Omental fat pad (tissue), 3 donors: ENCODE measurements at regions not wholly inside any gene's neighbourhood (a gene's known extent, or its start where the extent isn't known, plus 50 kb on each side); places are given as distances from the start of the nearest gene placed in this dataset.

ENCODE experiments used
- ATAC-seq: fragments of 150-250 bp; one replicate; pipeline ENCODE4 v1.9.1; 2016; ENCODE audit warnings: mild to moderate bottlenecking, moderate library complexity; ENCODE audit not compliant: low FRiP score
- DNase-seq: peaks from one replicate; pipeline ENCODE4 v3.0.0-alpha.2; 2019; ENCODE audit warnings: low spot score
- TF ChIP-seq, protein P1 (sequence below), 3 donors: fragments of 450-650 bp; IDR thresholded peaks; one replicate each; pipeline ENCODE4 v1.5.1; 2016 to 2017; ENCODE audit warnings: antibody characterized with exemption in 3 of 3, mild to moderate bottlenecking in 3 of 3, moderate library complexity in 2 of 3

DNA sequence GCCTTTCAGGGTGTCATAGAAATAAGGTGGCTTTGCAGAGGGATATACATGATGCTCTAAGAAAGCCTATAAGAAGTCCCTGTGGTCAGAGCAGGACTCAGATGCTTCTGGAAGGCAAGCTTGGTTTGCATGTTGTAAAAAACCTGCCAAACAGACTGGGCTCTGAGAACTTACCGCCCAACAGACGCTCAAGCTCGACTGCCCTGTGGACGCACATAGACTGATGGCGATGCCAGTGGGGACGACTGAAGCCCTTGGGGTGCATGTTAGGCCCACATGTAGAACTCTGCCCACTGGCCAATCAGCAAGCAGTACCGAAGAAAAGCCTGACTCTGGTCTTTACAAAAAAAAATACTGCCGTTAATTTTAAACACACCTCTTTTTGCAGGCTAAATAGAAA, 133.8 kb downstream of the NAV1 start:
- TF ChIP-seq, protein P1, sequence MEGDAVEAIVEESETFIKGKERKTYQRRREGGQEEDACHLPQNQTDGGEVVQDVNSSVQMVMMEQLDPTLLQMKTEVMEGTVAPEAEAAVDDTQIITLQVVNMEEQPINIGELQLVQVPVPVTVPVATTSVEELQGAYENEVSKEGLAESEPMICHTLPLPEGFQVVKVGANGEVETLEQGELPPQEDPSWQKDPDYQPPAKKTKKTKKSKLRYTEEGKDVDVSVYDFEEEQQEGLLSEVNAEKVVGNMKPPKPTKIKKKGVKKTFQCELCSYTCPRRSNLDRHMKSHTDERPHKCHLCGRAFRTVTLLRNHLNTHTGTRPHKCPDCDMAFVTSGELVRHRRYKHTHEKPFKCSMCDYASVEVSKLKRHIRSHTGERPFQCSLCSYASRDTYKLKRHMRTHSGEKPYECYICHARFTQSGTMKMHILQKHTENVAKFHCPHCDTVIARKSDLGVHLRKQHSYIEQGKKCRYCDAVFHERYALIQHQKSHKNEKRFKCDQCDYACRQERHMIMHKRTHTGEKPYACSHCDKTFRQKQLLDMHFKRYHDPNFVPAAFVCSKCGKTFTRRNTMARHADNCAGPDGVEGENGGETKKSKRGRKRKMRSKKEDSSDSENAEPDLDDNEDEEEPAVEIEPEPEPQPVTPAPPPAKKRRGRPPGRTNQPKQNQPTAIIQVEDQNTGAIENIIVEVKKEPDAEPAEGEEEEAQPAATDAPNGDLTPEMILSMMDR (IDR thresholded peaks at IDR 0.05): no peak
- ATAC-seq (no peak), DNase-seq (no peak)

- ATAC-seq: no peak
- TF ChIP-seq, protein P1 (IDR thresholded peaks at IDR 0.05): no peak
- DNase-seq: no peak
These were observed 134.2 kb downstream of the NAV1 start for GRCh38 chr1:201673093-201673492.

- TF ChIP-seq, protein P1 (IDR thresholded peaks at IDR 0.05): no peak
- no peak for DNase-seq
- ATAC-seq: no peak
These were observed 135.0 kb downstream of the NAV1 start for GRCh38 chr1:201673915-201674314.

DNA sequence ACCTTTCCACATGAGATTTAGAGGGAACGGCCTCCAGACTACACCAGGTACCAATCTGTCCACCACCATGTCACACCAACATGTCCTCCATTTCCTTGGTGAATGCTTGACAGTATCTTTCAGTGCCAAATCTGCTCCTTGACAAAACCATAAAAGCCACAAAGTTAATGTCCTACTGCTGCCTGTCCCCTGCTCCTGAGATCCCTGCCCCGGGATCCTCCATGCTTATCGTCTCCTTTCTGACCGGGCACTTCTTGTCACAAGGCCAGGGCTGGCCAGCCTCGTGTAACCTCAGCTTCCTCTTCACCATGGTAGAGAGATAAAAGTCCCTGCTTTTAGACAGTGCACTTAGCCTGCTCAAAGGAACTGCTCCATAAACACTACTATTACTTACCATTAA, 136.2 kb downstream of the NAV1 start:
- no peak for ATAC-seq
- no peak for DNase-seq
- TF ChIP-seq, protein P1 (IDR thresholded peaks at IDR 0.05): no peak

DNA sequence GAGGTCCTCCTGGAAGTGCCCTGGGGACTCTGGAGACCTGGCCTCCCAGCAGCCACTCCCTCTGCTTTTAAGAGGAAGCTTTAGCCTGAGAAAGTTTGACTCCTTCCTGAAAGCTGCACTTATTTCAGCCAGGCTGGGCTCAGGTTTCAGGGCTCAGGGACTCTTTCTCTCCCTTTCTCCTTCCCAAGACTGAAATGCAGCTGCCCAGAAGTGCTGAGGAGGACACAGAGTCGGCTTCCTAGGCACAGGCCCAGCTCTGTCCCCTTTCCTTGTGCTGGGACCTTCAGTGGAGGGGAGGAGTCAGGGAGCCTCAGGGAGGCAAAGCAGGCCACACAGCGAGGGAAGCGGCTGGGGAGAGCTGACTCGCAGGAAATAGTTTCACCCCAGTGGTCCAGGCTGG, 137.3 kb downstream of the NAV1 start:
- TF ChIP-seq, protein P1 (IDR thresholded peaks at IDR 0.05): no peak
- ATAC-seq (no peak), DNase-seq (no peak)

DNA sequence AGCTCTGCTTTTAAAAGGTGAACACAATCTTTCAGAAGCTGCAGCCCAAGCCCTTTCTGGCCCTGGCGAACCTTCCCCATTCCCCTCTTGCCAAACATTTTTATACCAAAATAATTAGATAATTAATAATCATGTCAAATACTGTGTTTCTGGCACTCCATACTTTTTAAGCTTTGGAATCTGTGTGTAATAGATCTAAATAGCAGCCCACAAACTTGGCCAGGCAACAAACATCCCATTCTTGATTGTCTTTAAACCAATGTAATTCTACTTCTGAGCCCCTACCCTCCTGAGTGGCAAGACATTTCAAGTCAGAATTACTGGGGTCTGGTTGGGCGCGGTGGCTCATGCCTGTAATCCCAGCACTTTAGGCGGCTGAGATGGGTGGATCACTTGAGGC, 137.7 kb downstream of the NAV1 start:
- DNase-seq (no peak), ATAC-seq (no peak)
- TF ChIP-seq, protein P1 (IDR thresholded peaks at IDR 0.05): no peak

DNA sequence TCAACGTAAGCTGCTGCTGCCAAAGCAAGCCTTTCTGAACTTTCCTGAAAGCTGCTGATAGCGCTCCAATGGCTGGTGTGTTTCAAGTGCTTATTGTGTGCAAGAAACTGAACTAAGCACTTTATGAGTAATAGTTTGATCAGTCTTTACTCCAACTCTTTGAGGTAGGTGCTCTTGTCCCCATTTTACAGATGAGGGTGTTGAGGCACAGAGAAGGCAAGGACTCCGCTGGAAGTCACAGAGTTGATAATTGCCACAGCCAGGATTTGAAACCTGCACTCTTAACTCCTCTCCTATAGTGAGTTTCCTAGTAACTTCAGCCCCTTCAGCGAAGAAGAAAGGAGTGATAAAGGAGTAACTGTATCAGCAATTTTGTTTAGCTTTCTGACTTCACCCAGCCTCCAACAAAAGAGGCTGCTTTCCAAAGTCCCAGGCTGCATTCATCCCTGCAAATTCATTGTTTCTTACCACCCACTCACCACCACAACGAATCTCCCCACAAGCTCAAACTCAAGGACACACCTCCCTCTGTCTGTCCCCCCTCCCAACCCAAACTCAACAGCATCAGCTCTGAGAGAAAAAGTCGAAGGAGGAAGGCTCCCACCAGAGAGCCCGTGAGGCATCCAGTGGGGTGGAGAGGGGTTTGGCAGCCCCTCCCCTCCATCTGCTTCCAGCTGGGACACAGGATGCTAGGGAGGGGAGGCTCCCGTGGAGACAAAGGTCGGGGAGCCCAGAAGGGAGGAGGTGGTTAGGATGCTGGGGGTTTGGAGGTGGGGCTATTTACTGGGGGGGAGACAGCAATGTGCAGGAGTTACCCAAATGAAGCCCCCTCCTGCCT, 139.6 kb downstream of the NAV1 start:
- DNase-seq (no peak), ATAC-seq (no peak)
- TF ChIP-seq, protein P1 (IDR thresholded peaks at IDR 0.05): no peak
